HCT116 (cell line): ENCODE measurements at regions not wholly inside any gene's neighbourhood (a gene's known extent, or its start where the extent isn't known, plus 50 kb on each side); places are given as distances from the start of the nearest gene placed in this dataset.

ENCODE experiments used
- EZH2 ChIP-seq: fragments of 200-600 bp; sonication (generic); IDR thresholded peaks from 2 replicates; pipeline ENCODE4 v1.6.1; 2017; ENCODE audit warnings: antibody characterized with exemption, mixed run types
- MAX ChIP-seq: IDR thresholded peaks from 2 replicates; pipeline ENCODE4 v1.6.1; 2012
- POLR2AphosphoS5 ChIP-seq: IDR thresholded peaks from 2 replicates; pipeline ENCODE4 v1.6.1; 2011; ENCODE audit warnings: mild to moderate bottlenecking, low read depth, low read length, moderate library complexity
- RAD21 ChIP-seq: IDR thresholded peaks from 2 replicates; pipeline ENCODE4 v1.6.1; 2012; ENCODE audit warnings: low read depth, mild to moderate bottlenecking
- YY1 ChIP-seq: IDR thresholded peaks from 2 replicates; pipeline ENCODE4 v1.6.1; 2011; ENCODE audit warnings: low read length, low read depth, moderate library complexity, mild to moderate bottlenecking; ENCODE audit not compliant: insufficient replicate concordance; ENCODE audit errors: extremely low read depth
- TF ChIP-seq, protein P1 (sequence below), 3 experiments: fragments of 200-600 bp in 1 of 3; sonication (generic) in 1 of 3; IDR thresholded peaks in 2 of 3; conservative IDR thresholded peaks in 1 of 3; 2 replicates each; pipeline ENCODE4 v1.5.1; 2012 to 2017; ENCODE audit warnings: low read depth in 2 of 3, low read length in 2 of 3, antibody characterized with exemption in 1 of 3, borderline replicate concordance in 1 of 3, control low read depth in 1 of 3, mild to moderate bottlenecking in 1 of 3, mixed read lengths in 1 of 3, mixed run types in 1 of 3, moderate library complexity in 1 of 3; ENCODE audit not compliant: insufficient read depth in 1 of 3

GRCh38 chr2:198203336-198204069 is 399.1 kb downstream of the PLCL1 start:
- TF ChIP-seq RAD21 = no peak
- TF ChIP-seq, protein P1, sequence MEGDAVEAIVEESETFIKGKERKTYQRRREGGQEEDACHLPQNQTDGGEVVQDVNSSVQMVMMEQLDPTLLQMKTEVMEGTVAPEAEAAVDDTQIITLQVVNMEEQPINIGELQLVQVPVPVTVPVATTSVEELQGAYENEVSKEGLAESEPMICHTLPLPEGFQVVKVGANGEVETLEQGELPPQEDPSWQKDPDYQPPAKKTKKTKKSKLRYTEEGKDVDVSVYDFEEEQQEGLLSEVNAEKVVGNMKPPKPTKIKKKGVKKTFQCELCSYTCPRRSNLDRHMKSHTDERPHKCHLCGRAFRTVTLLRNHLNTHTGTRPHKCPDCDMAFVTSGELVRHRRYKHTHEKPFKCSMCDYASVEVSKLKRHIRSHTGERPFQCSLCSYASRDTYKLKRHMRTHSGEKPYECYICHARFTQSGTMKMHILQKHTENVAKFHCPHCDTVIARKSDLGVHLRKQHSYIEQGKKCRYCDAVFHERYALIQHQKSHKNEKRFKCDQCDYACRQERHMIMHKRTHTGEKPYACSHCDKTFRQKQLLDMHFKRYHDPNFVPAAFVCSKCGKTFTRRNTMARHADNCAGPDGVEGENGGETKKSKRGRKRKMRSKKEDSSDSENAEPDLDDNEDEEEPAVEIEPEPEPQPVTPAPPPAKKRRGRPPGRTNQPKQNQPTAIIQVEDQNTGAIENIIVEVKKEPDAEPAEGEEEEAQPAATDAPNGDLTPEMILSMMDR (IDR thresholded peaks at IDR 0.05 in 2 of 3, conservative IDR thresholded peaks at IDR 0.05 in 1 of 3; ENCODE audit: borderline replicate concordance in 1 of 3, insufficient read depth in 1 of 3, low read depth in 2 of 3, low read length in 2 of 3) = no peak
- TF ChIP-seq MAX = no peak
- TF ChIP-seq EZH2 = no peak
- TF ChIP-seq YY1 = no peak
- no peak for TF ChIP-seq POLR2AphosphoS5
